GM12892 (cell line): ENCODE measurements at regions not wholly inside any gene's neighbourhood (a gene's known extent, or its start where the extent isn't known, plus 50 kb on each side); places are given as distances from the start of the nearest gene placed in this dataset.

Experiments used
- POLR2A ChIP-seq: IDR thresholded peaks from 2 replicates; pipeline ENCODE4 v1.6.1; 2011; ENCODE audit warnings: low read depth, low read length, control low read depth
- POLR2AphosphoS5 ChIP-seq: IDR thresholded peaks from 2 replicates; pipeline ENCODE4 v1.6.1; 2011; ENCODE audit warnings: low read depth, low read length, control low read depth
- TAF1 ChIP-seq: IDR thresholded peaks from 2 replicates; pipeline ENCODE4 v1.6.1; 2011; ENCODE audit warnings: low read depth, mild to moderate bottlenecking, control low read depth, low read length, borderline replicate concordance

DNA sequence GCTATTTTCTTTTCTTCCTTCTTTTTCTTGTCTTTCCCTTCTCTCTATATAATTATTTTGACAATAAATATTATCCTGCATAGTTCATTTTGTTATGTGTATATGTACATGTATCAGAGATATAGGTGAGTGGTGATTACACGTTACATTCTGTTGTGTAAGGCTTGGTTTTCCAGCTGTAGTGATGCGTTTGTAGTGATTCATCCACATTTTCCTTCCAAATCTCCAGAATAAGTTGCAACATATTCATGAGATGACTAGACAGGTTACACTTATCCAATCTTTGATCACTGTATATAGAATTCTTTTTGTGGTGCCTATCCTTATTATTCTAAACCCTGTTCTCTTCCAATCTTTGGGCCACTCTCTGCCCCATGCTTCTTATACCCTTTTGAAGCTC is 540.2 kb downstream of the GBA3 start:
- TF ChIP-seq POLR2A: no peak
- no peak for TF ChIP-seq POLR2AphosphoS5
- no peak for TF ChIP-seq TAF1
